Activated CD4-positive, alpha-beta T cell treated with anti-CD3 and anti-CD28 coated beads, Interleukin-2, amount 10 ng/mL, durations not matched to agents 24 days and 14 days (primary cell): ENCODE measurements at regions not wholly inside any gene's neighbourhood (a gene's known extent, or its start where the extent isn't known, plus 50 kb on each side); places are given as distances from the start of the nearest gene placed in this dataset.
"Not testable (repeated sequence)": the region's sequence is repeated elsewhere in the genome, so short reads cannot be mapped to it uniquely, and the experiment has no call there.

Source experiments
- DNase-seq: peaks from one replicate; pipeline ENCODE4 v3.0.0; 2022
- H3K27ac Mint-ChIP-seq: one replicate; pipeline ENCODE4 v1.8.0; 2022; ENCODE audit warnings: mild to moderate bottlenecking, mixed read lengths
- H3K27me3 Mint-ChIP-seq: one replicate; pipeline ENCODE4 v1.8.0; 2022; ENCODE audit warnings: mixed read lengths
- H3K36me3 Mint-ChIP-seq: one replicate; pipeline ENCODE4 v1.8.0; 2022; ENCODE audit warnings: low read depth, mild to moderate bottlenecking, mixed read lengths
- H3K4me1 Mint-ChIP-seq: one replicate; pipeline ENCODE4 v1.8.0; 2021; ENCODE audit warnings: mixed read lengths
- H3K4me3 Mint-ChIP-seq: one replicate; pipeline ENCODE4 v1.8.0; 2022; ENCODE audit warnings: mild to moderate bottlenecking, moderate library complexity, mixed read lengths
- H3K9me3 Mint-ChIP-seq: one replicate; pipeline ENCODE4 v1.8.0; 2021; ENCODE audit warnings: mixed read lengths
- intact Hi-C: fragments of 100-400 bp; cut with micrococcal nuclease; formaldehyde crosslinking; loops from one replicate; pipeline ENCODE4 v1.15.1; 2023

DNA sequence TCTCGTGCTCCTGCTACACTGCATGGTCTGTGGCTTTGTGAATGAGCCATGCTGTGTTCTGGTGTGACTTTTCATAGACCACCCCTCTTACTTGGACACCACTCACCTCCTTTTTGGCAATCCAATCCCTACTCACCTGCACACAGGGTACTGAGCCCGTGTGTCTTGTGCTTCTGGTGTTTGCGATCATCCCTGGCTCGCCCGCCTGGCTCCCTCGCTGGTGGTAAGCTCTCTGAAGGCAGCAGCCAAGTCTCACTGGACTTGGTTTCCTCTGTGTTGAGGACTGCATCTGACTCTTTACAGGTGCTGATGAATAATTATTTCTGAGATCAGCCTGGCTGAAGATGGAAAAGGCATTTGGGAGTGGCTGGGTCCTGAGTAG is 276.8 kb downstream of the TSN start:
- peaks cover 1% of the 10 kb centered on the region for H3K27me3 Mint-ChIP-seq
- H3K4me3 Mint-ChIP-seq = no peak overlapping the region
- no peaks in the 10 kb centered on the region for H3K9me3 Mint-ChIP-seq
- peaks cover 2% of the 10 kb centered on the region for H3K4me1 Mint-ChIP-seq
- no peak overlapping the region for H3K27ac Mint-ChIP-seq
- intact Hi-C loops = no loop called here
- H3K36me3 Mint-ChIP-seq = no peaks in the 10 kb centered on the region
- no peak for DNase-seq

DNA sequence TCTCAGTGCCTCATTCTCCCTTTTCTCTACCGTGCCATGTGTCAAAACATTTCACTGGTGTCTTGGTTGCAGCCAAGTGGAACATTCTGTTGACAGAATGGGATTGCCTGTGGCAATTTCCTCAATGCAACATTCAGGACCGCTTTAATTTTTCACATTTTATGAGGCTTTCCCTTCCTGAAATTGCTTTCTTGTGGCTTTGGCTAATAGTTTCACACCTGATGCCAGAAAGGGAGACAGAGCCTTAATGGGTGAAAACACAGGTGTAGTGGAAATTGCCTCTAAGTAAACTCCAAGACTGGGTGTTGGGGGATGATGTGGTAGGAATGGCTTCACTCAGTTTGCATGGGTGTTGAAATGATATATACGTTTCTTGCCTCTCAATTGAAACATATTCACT is 278.3 kb downstream of the TSN start:
- no peaks in the 10 kb centered on the region for H3K36me3 Mint-ChIP-seq
- intact Hi-C loops = no loop called here
- no peak overlapping the region for H3K27ac Mint-ChIP-seq
- H3K27me3 Mint-ChIP-seq = peaks cover 1% of the 10 kb centered on the region
- peaks cover 2% of the 10 kb centered on the region for H3K4me1 Mint-ChIP-seq
- H3K9me3 Mint-ChIP-seq = no peaks in the 10 kb centered on the region
- DNase-seq = no peak
- H3K4me3 Mint-ChIP-seq = no peak overlapping the region

GRCh38 chr2:122034344-122034743 is 278.9 kb downstream of the TSN start:
- Mint-ChIP-seq H3K27me3 (peaks cover 1% of the 10 kb centered on the region), H3K36me3 (no peaks in the 10 kb centered on the region), H3K4me3 (no peak overlapping the region), H3K4me1 (peaks cover 2% of the 10 kb centered on the region), H3K9me3 (no peaks in the 10 kb centered on the region), H3K27ac (no peak overlapping the region)
- intact Hi-C loops = no loop called here
- no peak for DNase-seq

DNA sequence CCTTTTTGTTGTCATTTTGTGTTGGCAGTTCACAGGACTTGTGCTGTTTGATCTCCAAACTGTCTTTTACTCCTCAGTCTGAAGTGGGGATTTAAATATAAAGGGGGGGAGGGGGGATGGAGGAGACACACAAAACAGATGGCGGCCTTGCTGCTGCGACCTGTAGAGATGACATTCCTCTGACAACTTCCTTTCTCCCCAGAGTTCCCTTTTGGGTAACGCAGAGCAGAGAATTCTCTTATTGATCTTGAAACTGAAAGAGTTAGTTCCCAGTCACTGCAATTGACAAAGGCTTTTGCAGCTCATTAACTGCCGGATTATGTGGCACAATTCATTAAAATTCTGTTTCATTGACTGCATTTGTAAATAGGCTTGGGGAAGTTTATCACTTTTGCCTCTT is 279.3 kb downstream of the TSN start:
- intact Hi-C loops = no loop called here
- no peak overlapping the region for H3K4me3 Mint-ChIP-seq
- H3K27ac Mint-ChIP-seq = no peak overlapping the region
- H3K36me3 Mint-ChIP-seq = no peaks in the 10 kb centered on the region
- peaks cover 2% of the 10 kb centered on the region for H3K4me1 Mint-ChIP-seq
- DNase-seq = no peak
- no peaks in the 10 kb centered on the region for H3K9me3 Mint-ChIP-seq
- H3K27me3 Mint-ChIP-seq = peaks cover 1% of the 10 kb centered on the region

DNA sequence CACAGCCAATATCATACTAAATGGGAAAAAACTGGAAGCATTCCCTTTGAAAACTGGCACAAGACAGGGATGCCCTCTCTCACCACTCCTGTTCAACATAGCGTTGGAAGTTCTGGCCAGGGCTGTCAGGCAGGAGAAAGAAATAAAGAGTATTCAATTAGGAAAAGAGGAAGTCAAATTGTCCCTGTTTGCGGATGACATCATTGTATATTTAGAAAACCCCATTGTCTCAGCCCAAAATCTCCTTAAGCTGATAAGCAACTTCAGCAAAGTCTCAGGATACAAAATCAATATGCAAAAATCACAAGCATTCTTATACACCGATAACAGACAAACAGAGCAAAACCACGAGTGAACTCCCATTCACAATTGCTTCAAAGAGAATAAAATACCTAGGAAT is 283.4 kb downstream of the TSN start:
- DNase-seq, H3K9me3 Mint-ChIP-seq, H3K36me3 Mint-ChIP-seq, H3K4me1 Mint-ChIP-seq, intact Hi-C loops, H3K27ac Mint-ChIP-seq, H3K27me3 Mint-ChIP-seq, H3K4me3 Mint-ChIP-seq: not testable (repeated sequence)

DNA sequence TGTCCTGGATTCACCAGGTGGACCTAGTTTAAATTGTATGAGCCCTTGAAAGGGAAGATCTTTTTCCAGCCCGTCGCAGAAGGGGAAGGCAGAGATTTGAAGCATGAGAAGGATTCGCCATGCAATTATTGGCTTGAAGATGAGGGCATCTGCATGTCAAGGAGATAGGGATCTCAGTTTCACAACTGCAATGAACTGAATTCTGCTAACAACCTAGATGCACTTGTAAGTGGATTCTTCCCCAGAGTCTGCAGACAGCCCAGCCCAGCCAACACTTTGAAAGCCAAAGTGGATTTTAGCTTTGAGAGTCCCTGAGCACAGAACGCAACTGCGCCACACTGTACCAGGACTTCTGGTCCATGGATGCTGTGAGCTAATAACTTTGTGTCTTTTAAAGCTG is 286.0 kb downstream of the TSN start:
- intact Hi-C loops = no loop called here
- Mint-ChIP-seq H3K9me3 (no peaks in the 10 kb centered on the region), H3K36me3 (no peaks in the 10 kb centered on the region), H3K27ac (no peak overlapping the region), H3K4me1 (no peaks in the 10 kb centered on the region), H3K27me3 (no peaks in the 10 kb centered on the region), H3K4me3 (no peak overlapping the region)
- no peak for DNase-seq

DNA sequence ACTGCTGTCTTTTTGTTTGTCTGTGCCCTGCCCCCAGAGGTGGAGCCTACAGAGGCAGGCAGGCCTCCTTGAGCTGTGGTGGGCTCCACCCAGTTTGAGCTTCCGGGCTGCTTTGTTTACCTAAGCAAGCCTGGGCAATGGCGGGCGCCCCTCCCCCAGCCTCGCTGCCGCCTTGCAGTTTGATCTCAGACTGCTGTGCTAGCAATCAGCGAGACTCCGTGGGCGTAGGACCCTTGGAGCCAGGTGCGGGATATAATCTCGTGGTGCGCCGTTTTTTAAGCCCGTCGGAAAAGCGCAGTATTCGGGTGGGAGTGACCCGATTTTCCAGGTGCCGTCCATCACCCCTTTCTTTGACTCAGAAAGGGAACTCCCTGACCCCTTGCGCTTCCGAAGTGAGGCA is 296.2 kb downstream of the TSN start:
- DNase-seq, H3K9me3 Mint-ChIP-seq, intact Hi-C loops, H3K36me3 Mint-ChIP-seq, H3K4me1 Mint-ChIP-seq, H3K27me3 Mint-ChIP-seq, H3K27ac Mint-ChIP-seq, H3K4me3 Mint-ChIP-seq: not testable (repeated sequence)

DNA sequence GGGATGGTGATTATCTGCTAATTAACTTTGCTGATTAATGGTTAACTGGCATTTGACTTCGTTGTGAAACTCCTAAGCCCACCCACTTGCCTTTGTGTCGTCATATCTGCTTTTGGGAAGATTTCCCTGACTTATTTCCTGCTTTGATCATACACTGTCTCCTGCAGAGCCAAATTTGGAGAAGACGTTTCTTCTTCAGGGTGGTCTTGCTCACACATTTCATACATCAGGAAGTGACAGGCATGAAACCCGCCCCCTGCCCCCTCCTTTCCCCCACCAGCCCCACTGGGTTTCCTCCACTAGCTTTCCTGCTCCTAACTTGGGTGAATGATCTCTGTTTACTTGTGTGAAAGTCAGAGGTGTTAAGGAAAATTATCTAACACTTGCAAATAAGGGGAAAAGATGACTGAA is 300.1 kb downstream of the TSN start:
- no peak overlapping the region for H3K4me3 Mint-ChIP-seq
- H3K9me3 Mint-ChIP-seq = no peaks in the 10 kb centered on the region
- DNase-seq = no peak
- no peaks in the 10 kb centered on the region for H3K27me3 Mint-ChIP-seq
- no peaks in the 10 kb centered on the region for H3K4me1 Mint-ChIP-seq
- intact Hi-C loops = no loop called here
- H3K27ac Mint-ChIP-seq = no peak overlapping the region
- no peaks in the 10 kb centered on the region for H3K36me3 Mint-ChIP-seq

DNA sequence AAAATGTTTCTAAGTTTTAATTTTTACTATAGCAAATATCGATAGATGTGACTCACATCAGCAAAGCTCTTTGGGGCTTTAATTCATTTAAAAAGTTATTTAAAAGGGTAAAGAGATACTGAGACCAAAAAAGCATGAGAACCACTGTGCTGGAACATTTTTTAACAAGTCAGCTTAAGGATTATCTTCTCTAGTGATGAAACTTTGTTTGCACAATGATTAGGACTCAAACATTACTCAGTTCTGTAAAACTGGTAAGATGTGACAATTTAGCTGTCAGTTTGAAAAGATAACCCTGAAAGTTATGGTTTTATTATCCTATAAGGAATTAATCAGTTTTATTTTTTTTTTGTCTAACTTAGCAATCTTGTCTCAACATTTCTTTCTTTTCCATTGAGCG is 301.4 kb downstream of the TSN start:
- DNase-seq = no peak
- Mint-ChIP-seq H3K27ac (no peak overlapping the region), H3K9me3 (no peaks in the 10 kb centered on the region), H3K27me3 (no peaks in the 10 kb centered on the region), H3K36me3 (no peaks in the 10 kb centered on the region), H3K4me1 (no peaks in the 10 kb centered on the region), H3K4me3 (no peak overlapping the region)
- intact Hi-C loops = no loop called here

GRCh38 chr2:122061206-122061605 is 305.8 kb downstream of the TSN start:
- Mint-ChIP-seq H3K27me3 (no peaks in the 10 kb centered on the region), H3K4me1 (no peaks in the 10 kb centered on the region), H3K27ac (no peak overlapping the region), H3K9me3 (no peaks in the 10 kb centered on the region), H3K4me3 (no peak overlapping the region), H3K36me3 (no peaks in the 10 kb centered on the region)
- intact Hi-C loops = no loop called here
- DNase-seq = no peak

- intact Hi-C loops = no loop called here
- Mint-ChIP-seq H3K4me3 (no peak overlapping the region), H3K36me3 (no peaks in the 10 kb centered on the region), H3K27ac (no peak overlapping the region), H3K4me1 (no peaks in the 10 kb centered on the region), H3K27me3 (no peaks in the 10 kb centered on the region), H3K9me3 (no peaks in the 10 kb centered on the region)
- DNase-seq = no peak
These were observed 306.4 kb downstream of the TSN start for GRCh38 chr2:122061831-122062230.

- intact Hi-C loops = no loop called here
- no peak for DNase-seq
These were observed 307.1 kb downstream of the TSN start for GRCh38 chr2:122062506-122062905.

GRCh38 chr2:122063716-122064115 is 308.3 kb downstream of the TSN start:
- Mint-ChIP-seq H3K36me3 (no peaks in the 10 kb centered on the region), H3K4me1 (no peaks in the 10 kb centered on the region), H3K27ac (no peak overlapping the region), H3K4me3 (no peak overlapping the region), H3K9me3 (no peaks in the 10 kb centered on the region), H3K27me3 (no peaks in the 10 kb centered on the region)
- intact Hi-C loops = no loop called here
- DNase-seq = no peak

More at GRCh38 chr2:122062506-122062905, 307.1 kb downstream of the TSN start:
- H3K27me3 Mint-ChIP-seq = no peaks in the 10 kb centered on the region
- no peak overlapping the region for H3K4me3 Mint-ChIP-seq
- no peaks in the 10 kb centered on the region for H3K36me3 Mint-ChIP-seq
- H3K4me1 Mint-ChIP-seq = no peaks in the 10 kb centered on the region
- no peak overlapping the region for H3K27ac Mint-ChIP-seq
- H3K9me3 Mint-ChIP-seq = no peaks in the 10 kb centered on the region

- Mint-ChIP-seq H3K9me3 (no peaks in the 10 kb centered on the region), H3K4me3 (no peak overlapping the region), H3K36me3 (no peaks in the 10 kb centered on the region), H3K27me3 (no peaks in the 10 kb centered on the region), H3K4me1 (no peaks in the 10 kb centered on the region), H3K27ac (no peak overlapping the region)
- no peak for DNase-seq
- intact Hi-C loops = no loop called here
These were observed 314.8 kb downstream of the TSN start for GRCh38 chr2:122070241-122070731.

DNA sequence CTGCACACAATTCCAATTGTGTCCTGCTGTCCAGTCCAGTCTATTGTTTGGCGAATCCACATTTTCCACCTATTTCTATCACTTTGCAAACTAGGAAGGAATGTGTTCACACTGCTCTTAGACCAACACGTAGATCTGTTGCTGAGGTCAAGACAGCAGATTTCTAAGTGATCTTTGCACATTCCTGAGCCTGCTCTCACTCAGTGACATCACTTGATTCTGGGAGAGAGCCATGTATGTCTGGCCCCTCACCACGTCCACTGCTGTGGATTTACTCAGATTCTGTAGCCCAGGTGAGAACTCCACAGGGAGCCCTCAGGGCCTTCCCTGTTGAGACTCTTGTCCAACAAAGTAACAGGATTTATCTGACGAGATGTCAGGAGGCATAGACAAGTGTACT is 317.2 kb downstream of the TSN start:
- no peaks in the 10 kb centered on the region for H3K36me3 Mint-ChIP-seq
- no peaks in the 10 kb centered on the region for H3K27me3 Mint-ChIP-seq
- H3K9me3 Mint-ChIP-seq = no peaks in the 10 kb centered on the region
- no peak overlapping the region for H3K4me3 Mint-ChIP-seq
- no peak overlapping the region for H3K27ac Mint-ChIP-seq
- intact Hi-C loops = no loop called here
- no peaks in the 10 kb centered on the region for H3K4me1 Mint-ChIP-seq
- no peak for DNase-seq
